CD4-positive, alpha-beta T cell treated with Interleukin-1 beta for 1 hour (primary cell): ENCODE measurements at regions not wholly inside any gene's neighbourhood (a gene's known extent, or its start where the extent isn't known, plus 50 kb on each side); places are given as distances from the start of the nearest gene placed in this dataset.
A peak's percentile ranks its signal among the peaks of the same experiment; 100 is the strongest.

Experiments used
- DNase-seq, 2 donors: peaks; one replicate each; pipeline ENCODE4 v3.0.0-alpha.2; 2020 to 2022

DNA sequence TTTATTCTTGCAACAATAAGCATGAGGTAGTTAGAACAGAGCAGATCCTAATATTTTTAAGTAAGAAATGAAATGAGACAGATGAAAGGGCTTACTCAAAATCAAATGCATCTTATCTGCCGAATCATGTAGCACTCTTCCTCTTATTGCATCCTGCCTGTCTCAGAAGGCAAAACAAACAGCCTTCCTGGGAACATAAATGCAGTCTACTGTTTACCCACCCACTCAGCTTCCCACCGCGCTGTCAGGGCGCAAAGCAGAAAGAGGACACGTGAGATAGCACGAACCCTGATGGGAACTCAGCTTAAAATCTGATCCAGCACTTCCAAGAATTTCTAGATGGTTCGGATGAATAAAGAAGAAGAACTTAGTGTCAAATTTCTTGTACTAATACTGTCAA lies 114.4 kb upstream of the CDK1 start:
- DNase-seq: no peak

DNA sequence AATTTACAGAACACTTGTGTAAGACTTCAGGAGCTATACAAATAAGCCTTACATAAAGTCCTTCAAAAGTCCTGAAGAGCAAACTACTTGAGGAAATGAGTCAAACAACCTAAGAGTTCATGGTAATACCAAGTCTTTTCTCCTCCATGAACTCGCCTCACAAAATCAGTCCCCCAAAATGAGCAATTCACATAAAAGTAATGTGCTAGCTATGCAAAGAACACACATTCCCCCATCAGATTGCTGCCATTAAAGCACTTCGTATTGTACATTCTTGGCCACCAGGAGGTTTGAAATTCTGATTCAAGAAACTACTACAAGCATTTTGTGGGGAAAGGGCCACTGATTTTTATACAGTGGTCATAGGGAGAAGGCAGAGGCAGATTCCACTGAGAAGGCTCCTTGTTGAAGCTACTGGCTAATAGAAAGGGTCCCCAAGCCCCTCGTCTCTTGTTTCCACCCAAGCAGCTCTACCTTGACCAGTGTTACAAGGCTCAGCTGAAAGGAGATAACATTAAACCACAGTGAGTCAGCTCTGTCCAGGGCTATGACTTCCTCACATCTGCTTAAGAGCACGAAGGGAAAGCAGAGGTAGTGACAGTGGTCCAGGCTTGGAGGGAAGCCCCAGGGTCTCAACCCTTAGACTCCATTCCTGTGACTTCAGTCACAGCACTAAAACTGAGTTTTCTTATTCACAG lies 115.2 kb upstream of the CDK1 start:
- no peak for DNase-seq

DNA sequence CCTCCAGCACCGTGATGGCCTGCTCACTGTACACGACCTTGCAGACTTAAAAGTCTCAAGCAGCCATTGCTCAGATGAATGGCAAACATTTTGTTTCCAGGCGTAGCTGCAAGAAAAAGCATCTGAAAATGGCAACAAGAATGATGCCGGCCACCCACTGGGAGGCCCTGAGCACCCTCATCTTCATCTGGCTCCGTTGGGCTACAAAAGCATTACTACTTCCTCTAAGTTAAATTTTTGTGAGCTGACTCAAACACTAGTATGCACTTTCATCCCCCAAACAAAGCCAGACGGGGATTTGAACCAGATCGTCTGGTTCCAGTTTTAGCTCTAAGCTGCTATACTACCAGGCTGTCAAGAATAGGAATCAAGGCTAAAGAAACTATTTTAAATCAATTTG lies 116.6 kb upstream of the CDK1 start:
- DNase-seq: no peak

DNA sequence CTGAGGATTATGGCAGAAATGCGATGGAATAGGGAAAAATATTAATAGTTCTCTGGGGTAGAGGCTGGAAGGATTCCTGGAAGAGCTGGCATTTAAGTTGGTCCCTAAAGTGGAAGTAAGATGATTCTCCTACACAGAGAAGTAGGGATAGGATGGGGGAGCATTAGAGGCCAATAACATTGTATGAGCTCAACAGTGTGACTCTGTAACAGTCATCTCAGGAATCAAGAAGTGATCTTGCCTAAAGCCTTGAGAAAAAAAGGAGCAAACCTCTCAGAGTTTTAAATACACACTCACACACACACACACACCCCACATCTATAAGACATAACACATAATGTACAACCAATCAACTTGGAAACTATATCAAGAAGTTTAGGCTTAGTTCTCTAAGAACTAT lies 117.7 kb upstream of the CDK1 start:
- DNase-seq: no peak

DNA sequence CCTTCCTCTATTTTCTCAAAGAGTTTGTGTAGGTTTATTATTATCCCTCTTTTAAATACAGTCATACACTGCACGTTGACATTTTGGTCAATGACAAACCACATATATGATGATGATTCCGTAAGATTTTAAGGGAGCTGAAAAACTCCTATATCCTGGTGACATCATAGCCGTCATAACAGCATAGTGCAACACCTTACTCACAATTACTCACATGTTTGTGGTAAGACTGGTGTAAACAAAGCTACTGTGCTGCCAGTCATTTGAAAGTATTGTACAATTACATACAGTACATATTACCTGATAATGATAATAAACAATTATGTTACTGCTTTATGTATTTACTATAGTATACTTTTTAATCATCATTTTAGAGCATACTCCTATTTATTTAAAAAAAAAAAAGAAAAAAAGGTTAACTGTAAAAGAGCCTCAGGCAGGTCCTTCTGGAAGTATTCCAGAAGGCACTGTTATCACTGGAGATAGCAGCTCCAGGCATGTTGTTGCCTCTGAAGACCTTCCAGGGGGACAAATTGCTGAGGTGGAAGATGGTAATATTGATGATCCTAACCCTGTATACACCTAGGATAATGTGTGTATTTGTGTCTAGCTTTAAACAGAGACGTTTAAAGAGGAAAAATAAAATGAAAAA lies 123.3 kb upstream of the CDK1 start:
- no peak for DNase-seq

DNA sequence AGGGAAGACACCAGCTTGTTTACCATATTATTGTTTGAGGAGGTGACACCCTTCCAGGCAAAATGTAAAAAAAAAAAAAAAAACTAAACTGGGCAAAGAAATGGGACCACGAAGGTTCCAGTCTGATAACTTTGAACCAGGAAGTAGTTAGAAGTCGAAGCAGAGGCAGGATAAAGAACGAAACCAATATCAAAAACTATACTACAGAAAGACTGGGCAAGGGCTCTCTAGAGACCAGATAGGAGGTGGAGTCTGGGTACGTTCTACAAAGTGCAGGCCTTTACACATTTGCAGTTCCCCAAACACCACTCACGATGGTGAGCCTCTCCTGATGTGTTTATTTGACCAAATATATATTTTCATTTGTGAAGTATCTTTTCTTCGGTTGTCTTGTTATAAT lies 125.7 kb upstream of the CDK1 start:
- DNase-seq: no peak

DNA sequence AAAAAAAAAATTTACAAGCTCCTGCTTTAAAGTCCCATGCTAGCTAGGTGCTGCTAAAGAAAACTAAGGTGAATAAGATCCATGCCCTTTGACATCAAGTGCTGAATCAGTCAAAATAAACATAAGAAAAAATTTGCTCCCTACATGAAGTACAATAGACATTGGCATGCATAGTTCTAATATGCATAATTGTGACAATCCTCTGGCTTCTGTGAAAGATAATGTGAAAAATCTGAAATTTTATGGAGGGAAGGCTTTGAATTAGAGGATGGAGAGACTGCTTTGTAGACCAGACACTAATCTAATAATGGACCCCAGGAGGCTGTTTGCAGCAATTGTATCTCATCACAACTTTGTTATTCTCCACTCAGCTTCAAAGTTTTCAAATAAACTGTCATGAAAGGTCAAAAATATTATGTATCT lies 127.9 kb upstream of the CDK1 start:
- DNase-seq: no peak

DNA sequence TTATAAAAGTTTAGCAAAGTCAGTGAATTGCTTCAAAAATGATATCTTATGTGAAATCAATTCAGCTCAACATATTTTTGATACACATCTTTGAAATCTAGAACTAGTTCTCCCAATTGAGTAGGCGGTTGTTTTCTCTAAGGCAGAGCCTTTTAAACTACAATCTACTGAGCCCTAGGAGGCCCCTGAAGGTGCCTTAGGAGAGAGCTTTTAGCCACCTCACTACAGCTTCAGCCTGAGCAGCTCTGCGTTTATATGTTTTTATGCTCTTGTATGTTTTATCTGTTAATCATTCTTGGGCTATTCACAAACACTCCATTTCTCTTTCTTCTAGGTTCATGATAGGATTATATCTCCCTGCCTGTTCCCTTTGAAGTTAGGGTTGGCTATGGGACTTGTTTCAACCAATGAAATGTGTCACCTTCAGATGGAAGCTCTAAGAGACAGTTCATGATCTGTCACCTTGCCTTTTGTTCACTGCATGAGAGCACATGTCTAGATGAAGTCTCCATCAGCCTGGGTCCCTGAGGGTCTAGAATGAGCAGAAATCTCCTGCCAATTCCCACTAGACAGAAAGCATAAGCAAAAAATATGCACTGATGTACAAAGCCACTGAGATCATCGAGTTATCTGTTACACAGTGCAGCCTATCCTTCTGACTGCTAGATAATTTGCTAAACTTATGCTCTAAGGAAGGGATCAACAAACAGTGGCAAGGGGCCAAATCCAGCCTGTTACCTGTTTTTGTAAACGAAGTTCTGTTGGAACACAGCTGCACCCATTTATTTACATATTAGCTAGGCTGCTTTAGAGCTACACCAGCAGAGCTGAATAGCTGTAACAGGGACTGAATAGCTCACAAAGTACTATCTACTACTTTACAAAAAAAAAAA lies 128.5 kb upstream of the CDK1 start:
- DNase-seq: no peak

DNA sequence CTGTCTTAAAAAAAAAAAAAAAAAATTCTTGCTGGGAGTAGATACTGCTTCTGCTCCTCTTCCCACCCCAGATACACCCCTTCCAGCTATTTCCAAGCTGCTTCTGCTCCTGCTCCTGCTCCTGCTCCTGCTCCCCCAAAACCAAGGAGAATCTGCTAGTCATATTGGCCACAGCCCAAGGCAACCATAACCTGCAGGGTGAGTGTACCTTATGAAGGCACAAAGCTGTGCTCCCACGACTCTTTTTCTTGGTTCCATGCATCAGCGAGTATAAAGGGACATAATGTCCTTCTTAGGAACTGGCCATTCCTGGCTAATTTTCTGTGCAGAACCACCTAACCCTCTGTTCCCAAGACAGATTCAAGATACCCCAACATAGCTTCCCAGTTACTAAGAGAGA lies 129.5 kb upstream of the CDK1 start:
- DNase-seq: no peak

DNA sequence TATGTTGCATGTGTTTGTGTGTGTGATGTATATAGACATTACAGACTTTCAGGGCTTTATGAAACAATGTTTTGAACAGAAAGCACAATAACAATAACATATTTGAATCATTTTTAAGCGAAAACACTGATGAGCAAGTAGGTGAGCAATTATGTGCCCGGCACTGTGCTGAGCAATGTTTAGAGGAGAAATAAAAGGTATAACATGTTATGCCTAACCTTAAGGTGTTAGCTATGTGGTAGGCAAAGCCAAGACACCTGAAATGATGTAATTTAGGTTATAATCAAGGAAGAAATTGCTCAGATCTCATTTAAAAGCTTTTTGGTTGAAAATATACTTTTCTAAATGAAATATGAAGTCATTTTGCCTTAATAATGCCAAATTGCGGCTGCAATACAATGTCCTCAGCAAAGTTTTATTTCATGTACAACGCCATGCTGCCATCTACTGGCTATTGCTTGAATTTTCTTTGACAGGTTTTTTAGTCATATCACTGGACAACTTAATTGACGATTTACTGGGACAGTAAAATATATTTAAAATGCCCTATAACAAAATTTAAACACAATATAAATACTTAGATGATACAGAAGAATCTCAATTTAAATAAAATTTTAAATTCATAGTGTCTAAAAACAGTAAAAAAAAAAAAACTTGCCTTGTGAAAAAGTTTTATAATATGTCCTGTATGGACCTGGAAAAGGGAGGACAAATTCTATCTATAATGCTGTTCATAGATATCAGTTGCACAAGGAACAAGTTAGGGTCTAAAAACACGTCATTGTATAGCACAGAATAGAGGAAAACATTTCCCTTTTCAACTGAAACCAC lies 131.1 kb upstream of the CDK1 start:
- DNase-seq: peak; percentile 19 to 68

DNA sequence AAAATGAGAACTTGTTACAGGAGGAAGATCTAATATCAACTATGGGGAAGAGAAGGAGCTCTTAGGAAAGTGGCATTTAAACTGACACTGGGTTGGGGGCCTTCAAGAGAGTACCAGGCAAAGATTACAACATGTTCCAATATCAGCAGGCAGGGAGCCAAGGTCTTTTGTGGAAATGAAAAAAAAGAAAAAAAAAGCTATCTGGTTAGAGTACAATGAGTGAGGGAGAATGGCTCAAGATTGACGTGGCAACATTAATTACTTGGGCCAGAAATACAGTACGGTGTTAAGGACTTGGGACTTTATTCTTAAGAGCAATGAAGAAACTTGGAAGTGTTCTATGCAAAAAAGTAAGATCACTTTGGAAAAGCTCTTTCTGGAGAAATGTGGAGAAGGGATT lies 132.3 kb upstream of the CDK1 start:
- DNase-seq: no peak

DNA sequence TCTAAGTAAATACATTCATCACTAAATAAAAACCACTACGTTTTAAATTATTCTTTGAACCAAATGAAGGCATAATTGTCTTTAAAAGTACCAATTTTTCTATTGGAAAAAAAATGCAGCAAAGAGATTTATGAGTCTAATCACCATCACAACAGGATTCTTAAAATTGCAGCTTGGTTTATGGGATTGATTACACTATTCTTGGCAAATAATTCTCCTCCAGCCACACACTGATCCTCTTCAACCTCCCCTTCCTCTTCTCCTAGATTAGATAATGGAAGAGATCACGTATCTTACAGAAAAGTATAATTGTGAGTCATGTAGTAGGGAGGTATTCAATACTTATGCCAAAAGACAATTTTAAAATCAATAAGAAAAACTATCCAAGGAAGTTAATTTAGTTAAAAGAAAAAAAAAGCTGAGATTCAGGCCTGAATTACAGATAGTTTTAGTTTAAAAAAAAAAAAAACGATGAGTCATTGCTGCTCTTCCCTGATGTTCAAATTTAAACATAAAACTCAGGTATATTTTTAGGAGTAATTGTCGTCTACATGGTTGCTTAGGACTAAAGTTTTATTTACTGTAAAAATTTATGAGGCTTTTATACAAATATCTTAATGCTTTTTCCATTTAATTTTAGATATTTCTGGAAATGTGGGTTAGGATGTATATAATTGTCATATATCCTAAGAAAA lies 133.7 kb upstream of the CDK1 start:
- no peak for DNase-seq

DNA sequence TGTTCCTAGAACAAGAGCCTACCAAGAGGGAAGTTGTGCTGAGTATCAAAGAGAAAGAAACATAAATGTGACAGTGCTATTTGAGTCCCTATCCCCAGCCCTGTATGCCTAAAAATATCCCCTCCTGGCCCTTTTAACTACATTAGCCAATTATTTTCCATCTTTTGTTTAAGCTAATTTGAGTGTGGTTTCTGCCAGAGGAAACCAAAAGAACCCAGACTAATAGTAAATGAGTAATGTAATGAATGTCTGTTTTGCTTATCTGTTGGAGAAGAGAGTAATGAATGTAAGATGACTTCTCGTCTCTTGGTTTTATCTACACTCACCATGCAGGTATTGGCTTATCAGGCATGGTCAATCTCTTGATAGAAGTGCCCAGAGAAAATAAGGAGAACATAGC lies 134.4 kb upstream of the CDK1 start:
- DNase-seq: no peak

DNA sequence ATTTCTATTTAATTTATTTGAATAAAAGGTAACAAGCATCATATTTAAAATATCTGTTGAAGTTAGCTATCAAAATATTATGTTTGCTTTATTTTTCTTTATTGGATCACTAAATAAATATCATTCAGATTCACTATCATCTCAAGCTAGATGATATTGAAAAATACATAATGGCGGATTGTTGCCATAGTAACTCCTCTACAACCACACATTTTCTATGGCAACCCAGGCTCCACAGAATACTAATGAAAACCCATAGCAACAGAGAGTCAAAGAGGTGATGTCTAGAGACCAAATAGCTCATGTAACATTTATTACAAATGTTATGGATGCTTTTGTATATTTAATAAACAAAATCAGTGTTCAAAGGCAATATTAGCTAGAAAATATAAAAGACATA lies 148.9 kb upstream of the CDK1 start:
- DNase-seq: no peak

DNA sequence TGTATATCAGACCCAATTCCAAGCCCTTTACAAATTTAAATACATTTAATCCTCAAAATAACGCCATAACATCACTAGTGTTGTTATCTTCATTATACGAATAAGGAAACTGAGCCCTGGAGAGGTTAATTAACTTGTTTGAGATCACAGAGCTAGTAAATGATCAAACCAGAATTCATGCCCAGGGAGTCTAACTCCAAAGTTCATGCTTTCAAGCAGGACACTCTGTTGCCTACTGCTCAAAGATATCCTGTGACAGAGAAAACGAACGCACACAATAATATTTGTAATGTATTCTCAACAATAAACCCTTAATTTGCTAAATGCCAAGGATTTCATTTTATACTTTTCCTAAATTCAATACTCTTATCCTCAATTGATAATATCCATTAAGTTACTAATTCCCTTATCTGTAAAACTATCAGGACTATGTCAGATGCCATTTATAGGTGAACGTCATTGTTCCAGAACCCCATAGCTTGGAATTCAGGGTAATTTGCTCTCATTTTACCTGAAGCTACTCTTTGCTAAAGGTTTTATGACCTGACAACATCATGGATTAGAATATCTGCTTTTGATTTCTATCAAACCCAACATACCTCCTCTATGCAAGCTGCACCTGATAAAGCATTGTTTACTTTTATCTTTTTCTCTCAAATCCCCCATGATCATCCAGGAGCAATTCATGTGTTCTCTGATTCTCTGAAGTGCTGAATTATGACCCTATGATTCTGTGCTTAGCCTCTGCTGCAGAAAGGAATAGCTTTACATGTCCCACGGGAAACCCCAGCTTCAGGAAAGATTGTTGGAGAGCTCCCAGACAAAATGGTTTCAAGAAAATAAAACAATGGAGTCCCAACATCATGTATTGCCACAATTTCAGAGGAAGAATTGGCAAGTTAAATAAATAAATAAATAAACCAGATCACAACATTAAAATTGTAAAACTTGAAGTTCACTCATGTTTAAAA lies 150.2 kb upstream of the CDK1 start:
- DNase-seq: no peak

DNA sequence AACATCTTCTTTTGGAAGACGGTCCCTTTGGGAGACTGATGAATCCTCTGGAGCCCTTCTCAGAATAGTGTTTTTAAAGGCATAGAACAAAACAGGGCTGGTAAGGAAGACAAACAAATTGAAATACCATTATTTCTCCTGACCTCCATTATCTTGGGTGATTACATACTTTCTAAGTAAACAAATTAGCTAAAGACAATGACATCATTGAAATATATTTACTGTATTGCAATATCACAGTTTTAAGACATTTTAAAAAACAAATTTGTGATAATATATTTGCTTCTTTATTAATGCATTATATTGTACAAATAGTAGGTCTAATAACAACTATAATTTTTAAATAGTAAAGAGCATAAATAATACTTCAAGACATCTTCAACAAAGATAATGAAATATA lies 152.2 kb upstream of the CDK1 start:
- DNase-seq: no peak

DNA sequence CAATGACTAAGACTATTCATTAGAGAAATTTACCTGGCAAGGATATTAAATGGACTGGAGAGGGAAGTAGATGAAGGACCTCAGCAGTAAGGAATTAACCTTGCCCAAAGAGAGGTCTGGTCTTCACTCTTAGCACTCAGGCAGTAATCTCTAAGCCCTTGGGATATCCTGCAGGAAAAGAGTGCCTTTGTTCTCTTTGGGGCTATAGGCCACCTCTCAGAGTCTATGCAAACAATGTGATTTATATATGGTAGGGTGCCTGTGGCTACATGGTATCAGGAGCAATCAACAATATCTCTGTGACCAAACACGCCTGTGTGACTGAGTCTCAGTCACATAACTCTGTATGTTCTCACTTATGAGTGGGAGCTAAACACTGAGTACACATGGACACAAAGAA lies 154.7 kb upstream of the CDK1 start:
- DNase-seq: no peak

DNA sequence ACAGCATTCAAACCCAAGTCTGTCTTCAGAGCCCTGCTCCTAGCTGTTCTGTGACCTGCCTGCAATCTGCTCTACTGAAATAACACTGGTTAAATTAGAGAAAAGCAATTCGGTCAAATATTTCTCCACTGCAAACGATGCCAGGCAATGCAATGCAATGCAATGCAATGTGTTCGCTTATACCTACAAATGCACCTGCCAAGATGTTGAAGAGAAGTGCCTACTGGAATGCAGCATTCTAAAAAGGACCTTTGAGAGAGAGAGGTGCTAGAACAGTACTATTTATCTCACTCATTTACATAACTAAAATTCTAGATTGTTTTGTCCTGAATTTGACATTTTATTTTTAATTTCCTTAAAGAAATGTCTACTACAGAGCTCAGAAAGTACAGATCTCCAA lies 157.3 kb upstream of the CDK1 start:
- DNase-seq: no peak

DNA sequence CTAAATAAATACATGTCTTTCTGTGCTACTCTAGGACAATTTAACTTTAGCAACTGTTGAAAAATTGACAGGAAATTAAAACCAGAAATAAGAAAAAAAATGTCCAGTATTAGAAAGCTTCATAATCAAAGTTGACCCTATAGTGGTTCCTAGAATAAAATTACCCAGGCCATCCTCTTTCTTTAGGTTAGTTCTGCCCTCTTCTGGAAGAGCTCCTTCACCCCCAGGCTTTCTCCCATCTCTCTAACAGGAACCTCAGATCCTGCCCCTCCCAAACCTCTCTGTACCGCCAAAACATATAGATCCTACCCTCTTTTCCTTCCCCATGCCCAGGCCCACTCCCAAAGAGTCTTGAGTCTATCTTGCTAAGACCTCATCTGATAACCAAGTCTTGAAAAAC lies 159.4 kb upstream of the CDK1 start:
- no peak for DNase-seq

DNA sequence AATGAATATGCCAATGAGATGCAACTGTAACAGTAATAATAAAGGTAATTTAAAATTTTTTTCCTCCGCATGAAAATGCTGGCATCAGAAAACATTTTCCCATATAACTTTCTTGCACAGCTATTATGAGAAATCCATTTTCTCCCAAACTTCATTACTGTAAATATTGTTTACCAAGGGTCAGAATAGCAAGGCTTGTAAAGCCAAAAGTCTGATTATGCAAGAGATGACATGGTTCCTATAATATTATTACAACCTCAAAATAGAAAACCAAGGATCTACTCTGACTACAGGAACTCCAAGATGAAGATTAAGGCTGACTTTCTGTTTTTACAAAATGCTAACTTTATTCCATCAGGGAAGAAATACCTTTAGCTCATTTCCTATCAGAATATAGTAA lies 162.7 kb upstream of the CDK1 start:
- no peak for DNase-seq

DNA sequence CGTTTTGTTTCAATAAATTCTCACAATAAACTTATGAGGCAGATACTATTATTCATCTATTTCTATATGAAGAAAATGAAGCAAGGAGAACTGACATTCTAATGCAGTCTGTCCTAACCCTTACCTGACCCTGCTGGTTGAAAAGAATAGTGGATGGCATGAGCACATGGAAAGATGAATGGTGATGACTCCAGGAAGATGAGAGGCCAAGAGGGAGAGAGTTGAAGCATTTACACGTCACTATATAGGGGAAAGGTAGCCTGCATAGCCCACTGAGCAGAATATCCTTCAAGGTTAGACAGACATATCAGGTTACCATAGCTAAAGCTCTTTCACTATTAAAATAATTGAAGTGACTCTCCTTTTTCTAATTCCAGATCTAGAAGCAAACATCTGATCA lies 163.9 kb upstream of the CDK1 start:
- no peak for DNase-seq
